Fibroblast of mammary gland (primary cell): ENCODE measurements at regions not wholly inside any gene's neighbourhood (a gene's known extent, or its start where the extent isn't known, plus 50 kb on each side); places are given as distances from the start of the nearest gene placed in this dataset.

ENCODE experiments used
- DNase-seq: peaks from one replicate; pipeline ENCODE4 v3.0.0-alpha.2; 2010; ENCODE audit warnings: low read depth
- H3K4me3 ChIP-seq: 2 replicates; pipeline ENCODE4 v1.5.1; 2011; ENCODE audit warnings: low read depth, mild to moderate bottlenecking, low read length, moderate library complexity; ENCODE audit not compliant: control insufficient read depth
- TF ChIP-seq, protein P1 (sequence below): conservative IDR thresholded peaks from 2 replicates; pipeline ENCODE4 v1.5.1; 2011; ENCODE audit warnings: low read depth, low read length, inconsistent platforms; ENCODE audit not compliant: control insufficient read depth, insufficient read depth

DNA sequence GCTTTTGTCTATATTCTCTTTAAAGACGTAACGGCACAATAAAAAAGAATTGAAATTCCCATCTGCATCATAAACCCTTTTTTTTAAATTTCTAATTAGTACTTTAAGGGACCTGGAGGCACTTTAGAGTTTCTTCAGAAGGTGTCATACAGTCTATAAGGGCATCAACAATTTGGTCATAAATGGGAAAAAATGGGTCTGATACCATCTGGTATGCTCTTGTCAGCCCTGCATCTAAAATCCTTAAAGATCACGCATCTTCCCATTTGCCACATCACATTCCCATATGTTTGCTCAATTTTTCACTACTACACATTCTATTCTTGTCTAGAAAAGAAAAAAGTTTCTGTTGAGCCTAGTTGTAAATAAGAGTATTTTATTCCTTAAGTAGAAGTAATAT is 53.8 kb downstream of the COX7C start:
- H3K4me3 ChIP-seq, result no peak overlapping the region
- TF ChIP-seq, protein P1, sequence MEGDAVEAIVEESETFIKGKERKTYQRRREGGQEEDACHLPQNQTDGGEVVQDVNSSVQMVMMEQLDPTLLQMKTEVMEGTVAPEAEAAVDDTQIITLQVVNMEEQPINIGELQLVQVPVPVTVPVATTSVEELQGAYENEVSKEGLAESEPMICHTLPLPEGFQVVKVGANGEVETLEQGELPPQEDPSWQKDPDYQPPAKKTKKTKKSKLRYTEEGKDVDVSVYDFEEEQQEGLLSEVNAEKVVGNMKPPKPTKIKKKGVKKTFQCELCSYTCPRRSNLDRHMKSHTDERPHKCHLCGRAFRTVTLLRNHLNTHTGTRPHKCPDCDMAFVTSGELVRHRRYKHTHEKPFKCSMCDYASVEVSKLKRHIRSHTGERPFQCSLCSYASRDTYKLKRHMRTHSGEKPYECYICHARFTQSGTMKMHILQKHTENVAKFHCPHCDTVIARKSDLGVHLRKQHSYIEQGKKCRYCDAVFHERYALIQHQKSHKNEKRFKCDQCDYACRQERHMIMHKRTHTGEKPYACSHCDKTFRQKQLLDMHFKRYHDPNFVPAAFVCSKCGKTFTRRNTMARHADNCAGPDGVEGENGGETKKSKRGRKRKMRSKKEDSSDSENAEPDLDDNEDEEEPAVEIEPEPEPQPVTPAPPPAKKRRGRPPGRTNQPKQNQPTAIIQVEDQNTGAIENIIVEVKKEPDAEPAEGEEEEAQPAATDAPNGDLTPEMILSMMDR, result no peak
- DNase-seq, result no peak

DNA sequence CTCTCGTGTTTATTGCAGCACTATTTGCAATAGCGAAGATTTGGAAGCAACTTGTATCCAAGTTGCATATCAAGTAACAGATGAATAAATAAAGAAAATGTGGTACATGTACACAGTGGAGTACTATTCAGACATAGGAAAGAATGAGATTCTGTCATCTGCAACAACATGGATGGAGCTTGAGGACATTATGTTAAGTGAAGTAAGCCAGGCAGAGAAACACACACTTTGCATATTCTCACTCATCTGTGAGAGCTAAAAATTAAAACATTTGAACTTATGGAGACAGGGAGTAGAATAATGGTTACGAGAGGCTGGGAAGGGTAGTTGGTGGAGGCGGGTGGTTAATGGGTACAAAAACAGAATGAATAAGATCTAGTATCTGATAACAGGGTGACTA is 56.3 kb downstream of the COX7C start:
- DNase-seq, result no peak
- TF ChIP-seq, protein P1, result no peak

GRCh38 chr5:86675311-86675710 is 57.6 kb downstream of the COX7C start:
- no peak for DNase-seq
- no peak overlapping the region for H3K4me3 ChIP-seq
- TF ChIP-seq, protein P1, result no peak

More for the DNA sequence above, 56.3 kb downstream of the COX7C start:
- H3K4me3 ChIP-seq, result no peak overlapping the region

DNA sequence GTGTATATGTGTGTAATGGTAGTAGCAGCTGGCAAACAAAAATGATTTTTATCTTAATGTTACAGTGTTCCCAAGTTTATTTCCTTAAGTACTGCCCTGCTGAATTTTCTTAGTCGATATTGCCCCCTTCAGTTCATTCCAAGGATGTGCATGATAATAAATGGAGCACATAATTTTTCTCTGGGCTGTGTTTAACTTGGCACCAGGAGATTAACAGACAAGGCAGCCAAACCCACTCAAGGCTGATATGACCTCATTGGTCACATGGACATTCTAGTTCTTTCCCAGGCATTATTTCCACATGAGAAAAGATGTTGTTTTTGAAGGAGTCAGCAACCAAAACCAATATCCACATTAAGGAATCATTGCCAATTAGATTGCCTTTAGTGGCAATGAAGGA is 61.8 kb downstream of the COX7C start:
- TF ChIP-seq, protein P1, result peak; percentile 67
- H3K4me3 ChIP-seq, result no peak overlapping the region
- peak; percentile 93 for DNase-seq

DNA sequence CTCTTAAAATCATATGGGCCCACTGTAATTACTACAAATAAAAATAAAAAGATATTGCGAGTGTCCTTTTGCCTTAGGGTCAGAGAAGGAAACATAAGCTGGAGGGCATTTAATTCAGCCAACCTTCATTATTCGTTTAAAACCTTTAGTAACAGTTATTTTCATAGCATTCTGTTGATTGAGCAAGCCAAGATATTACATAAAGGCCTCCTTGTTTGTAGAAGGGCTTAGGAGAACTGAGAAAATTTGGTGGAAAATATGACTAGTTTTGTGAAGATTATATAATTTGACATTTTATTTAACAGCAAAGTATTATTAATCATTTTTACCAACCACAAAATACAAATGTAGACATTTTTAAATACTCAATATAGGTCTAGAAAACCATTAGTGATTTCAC is 62.2 kb downstream of the COX7C start:
- TF ChIP-seq, protein P1, result no peak
- no peak for DNase-seq

DNA sequence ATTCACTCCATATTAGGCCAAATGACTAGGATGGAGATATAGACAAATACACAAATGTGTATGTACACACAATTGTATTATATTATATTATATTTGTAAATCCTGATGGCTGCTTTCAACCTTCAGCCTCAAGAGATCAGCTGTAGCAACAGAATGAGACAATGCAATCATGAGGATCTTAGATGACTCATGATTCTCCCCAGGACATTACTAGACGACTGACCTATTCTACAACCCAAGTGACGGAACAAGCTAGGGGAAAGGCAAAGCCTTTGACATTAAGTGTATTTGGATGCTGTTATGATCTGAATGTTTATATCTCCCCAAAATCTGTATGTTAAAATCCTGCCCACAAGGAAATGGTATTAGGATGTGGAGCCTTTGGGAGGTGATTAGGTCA is 66.5 kb downstream of the COX7C start:
- DNase-seq, result peak; percentile 60
- TF ChIP-seq, protein P1, result no peak
- no peak overlapping the region for H3K4me3 ChIP-seq

More for the DNA sequence above, 62.2 kb downstream of the COX7C start:
- no peak overlapping the region for H3K4me3 ChIP-seq

DNA sequence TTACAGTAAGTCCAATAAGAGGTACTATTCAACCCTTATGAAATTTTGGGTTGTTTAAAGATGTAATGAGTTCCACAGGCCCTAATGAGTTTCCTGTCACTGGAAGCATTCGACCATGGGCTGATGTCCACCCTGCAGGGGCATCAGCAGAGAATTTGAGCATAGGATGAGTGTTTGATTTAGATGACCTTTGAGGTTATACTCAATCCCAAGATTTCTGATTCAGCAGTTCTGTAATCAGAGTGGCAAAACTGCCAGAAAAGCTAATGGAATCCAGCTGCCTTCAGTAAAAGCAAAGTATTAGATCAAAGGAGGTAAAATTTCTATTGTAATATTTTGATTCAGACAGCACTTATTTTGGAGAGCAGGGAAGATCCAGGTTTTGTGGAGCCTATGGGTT is 68.3 kb downstream of the COX7C start:
- TF ChIP-seq, protein P1, result no peak
- no peak overlapping the region for H3K4me3 ChIP-seq
- peak; percentile 44 for DNase-seq
